ENCODE measurements at regions not wholly inside any gene's neighbourhood (a gene's known extent, or its start where the extent isn't known, plus 50 kb on each side); places are given as distances from the start of the nearest gene placed in this dataset.
"Not testable (repeated sequence)": the region's sequence is repeated elsewhere in the genome, so short reads cannot be mapped to it uniquely, and the experiment has no call there.

GRCh38 chr20:47972297-47972915, 187.1 kb upstream of the SULF2 start:
- not testable (repeated sequence) for H3K27me3 Mint-ChIP-seq, H3K36me3 Mint-ChIP-seq, H3K27ac Mint-ChIP-seq, H3K9me3 Mint-ChIP-seq, H3K4me3 Mint-ChIP-seq, H3K4me1 Mint-ChIP-seq

GRCh38 chr20:47971058-47971791, 185.9 kb upstream of the SULF2 start:
- no peak overlapping the region for H3K4me3 Mint-ChIP-seq
- H3K27ac Mint-ChIP-seq = no peak overlapping the region
- H3K4me1 Mint-ChIP-seq = no peaks in the 10 kb centered on the region
- H3K9me3 Mint-ChIP-seq = no peaks in the 10 kb centered on the region
- H3K36me3 Mint-ChIP-seq = no peaks in the 10 kb centered on the region
- peaks cover 7% of the 10 kb centered on the region for H3K27me3 Mint-ChIP-seq

- Mint-ChIP-seq H3K9me3 (no peaks in the 10 kb centered on the region), H3K4me1 (no peaks in the 10 kb centered on the region), H3K36me3 (no peaks in the 10 kb centered on the region), H3K27me3 (peaks cover 4% of the 10 kb centered on the region), H3K27ac (no peak overlapping the region), H3K4me3 (no peak overlapping the region)
Measured at GRCh38 chr20:47970282-47970903, 185.1 kb upstream of the SULF2 start.

- Mint-ChIP-seq H3K27ac (no peak overlapping the region), H3K4me3 (no peak overlapping the region), H3K9me3 (no peaks in the 10 kb centered on the region), H3K4me1 (no peaks in the 10 kb centered on the region), H3K36me3 (no peaks in the 10 kb centered on the region), H3K27me3 (peaks cover 4% of the 10 kb centered on the region)
Measured at GRCh38 chr20:47969426-47969825, 184.1 kb upstream of the SULF2 start.

GRCh38 chr20:47968541-47969310, 183.4 kb upstream of the SULF2 start:
- H3K9me3 Mint-ChIP-seq = no peaks in the 10 kb centered on the region
- no peaks in the 10 kb centered on the region for H3K4me1 Mint-ChIP-seq
- H3K27me3 Mint-ChIP-seq = peaks cover 4% of the 10 kb centered on the region
- H3K36me3 Mint-ChIP-seq = no peaks in the 10 kb centered on the region
- no peak overlapping the region for H3K27ac Mint-ChIP-seq
- H3K4me3 Mint-ChIP-seq = no peak overlapping the region

- no peak overlapping the region for H3K27ac Mint-ChIP-seq
- no peaks in the 10 kb centered on the region for H3K4me1 Mint-ChIP-seq
- H3K27me3 Mint-ChIP-seq = no peaks in the 10 kb centered on the region
- H3K9me3 Mint-ChIP-seq = no peaks in the 10 kb centered on the region
- H3K36me3 Mint-ChIP-seq = no peaks in the 10 kb centered on the region
- no peak overlapping the region for H3K4me3 Mint-ChIP-seq
Measured at GRCh38 chr20:47964149-47964548, 178.9 kb upstream of the SULF2 start.

GRCh38 chr20:47963022-47963421, 177.7 kb upstream of the SULF2 start:
- Mint-ChIP-seq H3K27me3 (no peaks in the 10 kb centered on the region), H3K4me1 (no peaks in the 10 kb centered on the region), H3K36me3 (no peaks in the 10 kb centered on the region), H3K27ac (no peak overlapping the region), H3K4me3 (no peak overlapping the region), H3K9me3 (no peaks in the 10 kb centered on the region)

- no peak overlapping the region for H3K4me3 Mint-ChIP-seq
- no peak overlapping the region for H3K27ac Mint-ChIP-seq
- H3K4me1 Mint-ChIP-seq = no peaks in the 10 kb centered on the region
- H3K9me3 Mint-ChIP-seq = no peaks in the 10 kb centered on the region
- no peaks in the 10 kb centered on the region for H3K27me3 Mint-ChIP-seq
- no peaks in the 10 kb centered on the region for H3K36me3 Mint-ChIP-seq
Measured at GRCh38 chr20:47962286-47962963, 177.1 kb upstream of the SULF2 start.

GRCh38 chr20:47960769-47961541, 175.7 kb upstream of the SULF2 start:
- Mint-ChIP-seq H3K27ac (no peak overlapping the region), H3K36me3 (no peaks in the 10 kb centered on the region), H3K4me3 (no peak overlapping the region)

GRCh38 chr20:47960277-47960676, 175.0 kb upstream of the SULF2 start:
- H3K9me3 Mint-ChIP-seq = no peaks in the 10 kb centered on the region
- no peak overlapping the region for H3K4me3 Mint-ChIP-seq
- no peak overlapping the region for H3K27ac Mint-ChIP-seq
- no peaks in the 10 kb centered on the region for H3K36me3 Mint-ChIP-seq
- H3K27me3 Mint-ChIP-seq = no peaks in the 10 kb centered on the region
- no peaks in the 10 kb centered on the region for H3K4me1 Mint-ChIP-seq

More at GRCh38 chr20:47960769-47961541, 175.7 kb upstream of the SULF2 start:
- Mint-ChIP-seq H3K4me1 (no peaks in the 10 kb centered on the region), H3K27me3 (no peaks in the 10 kb centered on the region), H3K9me3 (no peaks in the 10 kb centered on the region)

GRCh38 chr20:47957989-47958801, 172.9 kb upstream of the SULF2 start:
- H3K9me3 Mint-ChIP-seq, H3K27me3 Mint-ChIP-seq, H3K36me3 Mint-ChIP-seq, H3K4me1 Mint-ChIP-seq, H3K4me3 Mint-ChIP-seq, H3K27ac Mint-ChIP-seq: not testable (repeated sequence)

- H3K27me3 Mint-ChIP-seq = peaks cover 3% of the 10 kb centered on the region
- no peaks in the 10 kb centered on the region for H3K4me1 Mint-ChIP-seq
- H3K36me3 Mint-ChIP-seq = no peaks in the 10 kb centered on the region
- no peaks in the 10 kb centered on the region for H3K9me3 Mint-ChIP-seq
- no peak overlapping the region for H3K4me3 Mint-ChIP-seq
- H3K27ac Mint-ChIP-seq = no peak overlapping the region
Measured at GRCh38 chr20:47957135-47957534, 171.9 kb upstream of the SULF2 start.

- Mint-ChIP-seq H3K4me3 (no peak overlapping the region), H3K27me3 (peaks cover 3% of the 10 kb centered on the region)
Measured at GRCh38 chr20:47956268-47956995, 171.2 kb upstream of the SULF2 start.

GRCh38 chr20:47953471-47953870, 168.2 kb upstream of the SULF2 start:
- Mint-ChIP-seq H3K9me3 (no peaks in the 10 kb centered on the region), H3K27me3 (peaks cover 3% of the 10 kb centered on the region), H3K4me3 (no peak overlapping the region), H3K36me3 (no peaks in the 10 kb centered on the region), H3K4me1 (no peaks in the 10 kb centered on the region), H3K27ac (no peak overlapping the region)

More at GRCh38 chr20:47956268-47956995, 171.2 kb upstream of the SULF2 start:
- H3K9me3 Mint-ChIP-seq = no peaks in the 10 kb centered on the region
- no peaks in the 10 kb centered on the region for H3K36me3 Mint-ChIP-seq
- H3K27ac Mint-ChIP-seq = no peak overlapping the region
- H3K4me1 Mint-ChIP-seq = no peaks in the 10 kb centered on the region

Data from activated naive CD4-positive, alpha-beta T cell treated with anti-CD3 and anti-CD28 coated beads, Interleukin-2, amount 50 U/mL, for 24 hours (primary cell).